ENCODE measurements at regions not wholly inside any gene's neighbourhood (a gene's known extent, or its start where the extent isn't known, plus 50 kb on each side); places are given as distances from the start of the nearest gene placed in this dataset.

- Histone ChIP-seq H3K27ac (replicated peaks) (no peak overlapping the region), H3K27me3 (ENCODE audit: insufficient read depth, poor library complexity, severe bottlenecking) (no peaks in the 10 kb centered on the region), H3K4me3 (replicated peaks; ENCODE audit: insufficient read depth, low read length) (no peak overlapping the region)
- no peak for DNase-seq (ENCODE audit: low read depth in 1 of 2, low spot score in 1 of 2)
- TF ChIP-seq REST (IDR thresholded peaks at IDR 0.05; ENCODE audit: insufficient replicate concordance, low read depth) (no peak), SPI1 (IDR thresholded peaks at IDR 0.05; ENCODE audit: borderline replicate concordance, low read depth) (no peak), POLR2AphosphoS5 (IDR thresholded peaks at IDR 0.05; ENCODE audit: low read depth) (no peak), GABPA (IDR thresholded peaks at IDR 0.05; ENCODE audit: low read depth) (no peak)
- TF ChIP-seq, protein P1, sequence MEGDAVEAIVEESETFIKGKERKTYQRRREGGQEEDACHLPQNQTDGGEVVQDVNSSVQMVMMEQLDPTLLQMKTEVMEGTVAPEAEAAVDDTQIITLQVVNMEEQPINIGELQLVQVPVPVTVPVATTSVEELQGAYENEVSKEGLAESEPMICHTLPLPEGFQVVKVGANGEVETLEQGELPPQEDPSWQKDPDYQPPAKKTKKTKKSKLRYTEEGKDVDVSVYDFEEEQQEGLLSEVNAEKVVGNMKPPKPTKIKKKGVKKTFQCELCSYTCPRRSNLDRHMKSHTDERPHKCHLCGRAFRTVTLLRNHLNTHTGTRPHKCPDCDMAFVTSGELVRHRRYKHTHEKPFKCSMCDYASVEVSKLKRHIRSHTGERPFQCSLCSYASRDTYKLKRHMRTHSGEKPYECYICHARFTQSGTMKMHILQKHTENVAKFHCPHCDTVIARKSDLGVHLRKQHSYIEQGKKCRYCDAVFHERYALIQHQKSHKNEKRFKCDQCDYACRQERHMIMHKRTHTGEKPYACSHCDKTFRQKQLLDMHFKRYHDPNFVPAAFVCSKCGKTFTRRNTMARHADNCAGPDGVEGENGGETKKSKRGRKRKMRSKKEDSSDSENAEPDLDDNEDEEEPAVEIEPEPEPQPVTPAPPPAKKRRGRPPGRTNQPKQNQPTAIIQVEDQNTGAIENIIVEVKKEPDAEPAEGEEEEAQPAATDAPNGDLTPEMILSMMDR (IDR thresholded peaks at IDR 0.05; ENCODE audit: insufficient read depth, low read length): no peak
Observed at GRCh38 chr21:36555199-36555800, 75.4 kb upstream of the CLDN14 start.

DNA sequence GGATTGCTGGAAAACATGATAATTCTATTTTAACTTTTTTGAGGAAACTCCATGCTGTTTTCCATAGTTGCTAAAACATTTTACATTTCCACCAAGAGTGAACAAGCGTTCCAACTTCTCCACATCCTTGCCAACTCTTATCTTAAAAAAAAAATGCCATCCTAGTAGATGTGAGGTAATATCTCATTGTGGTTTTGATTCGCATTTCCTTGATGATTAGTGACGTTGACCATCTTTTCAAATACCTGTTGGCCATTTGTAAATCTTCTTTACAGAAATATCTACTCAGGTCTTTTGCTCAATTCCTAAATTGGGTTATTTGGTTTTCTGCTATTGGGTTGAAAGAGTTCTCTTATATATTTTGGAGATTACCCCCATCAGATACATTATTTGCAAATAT, 77.4 kb upstream of the CLDN14 start:
- TF ChIP-seq POLR2AphosphoS5 (IDR thresholded peaks at IDR 0.05; ENCODE audit: low read depth) (no peak), SPI1 (IDR thresholded peaks at IDR 0.05; ENCODE audit: borderline replicate concordance, low read depth) (no peak), GABPA (IDR thresholded peaks at IDR 0.05; ENCODE audit: low read depth) (no peak), REST (IDR thresholded peaks at IDR 0.05; ENCODE audit: insufficient replicate concordance, low read depth) (no peak)
- TF ChIP-seq, protein P1 (IDR thresholded peaks at IDR 0.05; ENCODE audit: insufficient read depth, low read length): no peak
- Histone ChIP-seq H3K27ac (replicated peaks) (no peak overlapping the region), H3K27me3 (ENCODE audit: insufficient read depth, poor library complexity, severe bottlenecking) (peaks cover 1% of the 10 kb centered on the region), H3K4me3 (replicated peaks; ENCODE audit: insufficient read depth, low read length) (no peak overlapping the region)
- no peak for DNase-seq (ENCODE audit: low read depth in 1 of 2, low spot score in 1 of 2)

- Histone ChIP-seq H3K27ac (replicated peaks) (no peak overlapping the region), H3K27me3 (ENCODE audit: insufficient read depth, poor library complexity, severe bottlenecking) (peaks cover 3% of the 10 kb centered on the region), H3K4me3 (replicated peaks; ENCODE audit: insufficient read depth, low read length) (no peak overlapping the region)
- DNase-seq (ENCODE audit: low read depth in 1 of 2, low spot score in 1 of 2): no peak
- no peak for TF ChIP-seq POLR2AphosphoS5 (IDR thresholded peaks at IDR 0.05; ENCODE audit: low read depth)
- no peak for TF ChIP-seq SPI1 (IDR thresholded peaks at IDR 0.05; ENCODE audit: borderline replicate concordance, low read depth)
- no peak for TF ChIP-seq REST (IDR thresholded peaks at IDR 0.05; ENCODE audit: insufficient replicate concordance, low read depth)
- TF ChIP-seq, protein P1 (IDR thresholded peaks at IDR 0.05; ENCODE audit: insufficient read depth, low read length): no peak
- TF ChIP-seq GABPA (IDR thresholded peaks at IDR 0.05; ENCODE audit: low read depth): no peak
Observed at GRCh38 chr21:36560933-36561575, 81.1 kb upstream of the CLDN14 start.
